GM12864 (cell line): ENCODE measurements at regions not wholly inside any gene's neighbourhood (a gene's known extent, or its start where the extent isn't known, plus 50 kb on each side); places are given as distances from the start of the nearest gene placed in this dataset.

Experiments used
- DNase-seq: peaks from one replicate; pipeline ENCODE4 v3.0.0-alpha.2; 2011; ENCODE audit warnings: low read depth
- H3K4me3 ChIP-seq: 2 replicates; pipeline ENCODE4 v1.5.1; 2011; ENCODE audit warnings: mild to moderate bottlenecking, low read depth, low read length, control low read depth
- CTCF ChIP-seq: IDR thresholded peaks from 2 replicates; pipeline ENCODE4 v1.5.1; 2011; ENCODE audit warnings: low read depth, mild to moderate bottlenecking, moderate library complexity, low read length, control low read depth, inconsistent platforms; ENCODE audit errors: missing control alignments

GRCh38 chr12:89105243-89105642, 247.1 kb downstream of the DUSP6 start:
- DNase-seq: no peak
- no peak overlapping the region for H3K4me3 ChIP-seq
- no peak for TF ChIP-seq CTCF

- no peak for DNase-seq
- TF ChIP-seq CTCF: no peak
- no peak overlapping the region for H3K4me3 ChIP-seq
These were observed 248.5 kb downstream of the DUSP6 start for GRCh38 chr12:89103831-89104230.

GRCh38 chr12:89101440-89101839, 250.9 kb downstream of the DUSP6 start:
- H3K4me3 ChIP-seq: no peak overlapping the region
- no peak for DNase-seq
- no peak for TF ChIP-seq CTCF

- no peak overlapping the region for H3K4me3 ChIP-seq
- no peak for DNase-seq
- no peak for TF ChIP-seq CTCF
These were observed 253.7 kb downstream of the DUSP6 start for GRCh38 chr12:89098441-89099112.

GRCh38 chr12:89092297-89092696, 260.0 kb downstream of the DUSP6 start:
- no peak for TF ChIP-seq CTCF
- H3K4me3 ChIP-seq: no peak overlapping the region

GRCh38 chr12:89091293-89091841, 260.9 kb downstream of the DUSP6 start:
- no peak for DNase-seq
- no peak overlapping the region for H3K4me3 ChIP-seq
- no peak for TF ChIP-seq CTCF

More at GRCh38 chr12:89092297-89092696, 260.0 kb downstream of the DUSP6 start:
- no peak for DNase-seq

- no peak for TF ChIP-seq CTCF
- DNase-seq: no peak
- H3K4me3 ChIP-seq: no peak overlapping the region
These were observed 263.0 kb downstream of the DUSP6 start for GRCh38 chr12:89089264-89089663.
